ENCODE measurements at regions not wholly inside any gene's neighbourhood (a gene's known extent, or its start where the extent isn't known, plus 50 kb on each side); places are given as distances from the start of the nearest gene placed in this dataset.

DNA sequence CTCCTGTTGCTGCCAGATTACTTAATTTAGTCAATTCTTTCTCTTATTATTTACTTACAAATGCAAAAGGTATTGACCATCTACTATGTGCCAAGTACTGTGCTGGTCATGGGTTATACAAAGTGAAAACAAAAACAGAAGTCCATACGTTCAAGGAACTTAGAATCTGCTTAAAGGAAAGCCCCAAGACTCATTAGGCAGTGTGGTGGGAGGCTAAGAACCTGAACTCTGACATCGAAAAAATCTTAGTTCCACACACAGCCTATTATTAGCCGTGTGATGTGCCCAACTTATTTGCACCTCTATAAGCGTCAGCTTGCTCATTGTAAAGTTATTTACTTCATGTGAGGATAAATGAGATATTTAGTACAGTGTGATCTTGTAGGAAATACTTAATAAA, 227.4 kb upstream of the SORCS1 start:
- no peak for DNase-seq

DNA sequence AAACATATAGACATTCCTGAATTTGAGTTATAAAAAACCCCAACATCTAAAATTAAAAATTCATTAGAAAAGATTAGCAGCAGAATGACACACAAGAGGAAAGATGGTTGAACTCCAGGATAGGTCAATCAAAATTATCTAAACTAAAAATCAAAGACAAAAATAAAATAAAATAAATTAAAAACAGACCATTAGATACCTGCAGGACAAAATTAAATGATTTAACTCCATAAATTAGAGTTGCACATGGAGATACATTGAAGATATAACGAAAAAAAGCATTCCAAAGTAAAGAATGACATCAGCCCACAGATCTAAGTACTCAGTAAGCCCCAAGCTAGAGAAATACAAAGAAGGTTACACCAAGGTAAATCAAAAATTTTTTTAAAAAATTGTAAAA, 226.1 kb upstream of the SORCS1 start:
- DNase-seq, result no peak

DNA sequence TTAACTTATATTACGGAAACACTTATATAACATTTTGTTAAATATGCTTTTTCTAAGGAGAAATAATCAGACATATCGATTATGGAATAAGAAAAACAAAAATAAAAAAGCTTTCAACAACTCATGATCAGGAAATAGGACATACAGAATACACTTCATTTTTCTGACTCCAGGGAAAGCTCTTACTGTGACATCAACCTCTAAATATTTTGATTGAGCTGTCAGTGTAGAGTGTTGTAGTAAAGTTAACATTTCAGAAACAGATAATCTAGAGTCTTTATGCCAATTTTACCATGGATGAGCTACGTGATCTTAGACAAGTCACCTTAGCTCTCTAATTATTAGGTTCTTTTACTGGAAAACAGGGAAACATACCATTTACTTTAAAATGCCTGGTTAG, 218.9 kb upstream of the SORCS1 start:
- no peak for DNase-seq

DNA sequence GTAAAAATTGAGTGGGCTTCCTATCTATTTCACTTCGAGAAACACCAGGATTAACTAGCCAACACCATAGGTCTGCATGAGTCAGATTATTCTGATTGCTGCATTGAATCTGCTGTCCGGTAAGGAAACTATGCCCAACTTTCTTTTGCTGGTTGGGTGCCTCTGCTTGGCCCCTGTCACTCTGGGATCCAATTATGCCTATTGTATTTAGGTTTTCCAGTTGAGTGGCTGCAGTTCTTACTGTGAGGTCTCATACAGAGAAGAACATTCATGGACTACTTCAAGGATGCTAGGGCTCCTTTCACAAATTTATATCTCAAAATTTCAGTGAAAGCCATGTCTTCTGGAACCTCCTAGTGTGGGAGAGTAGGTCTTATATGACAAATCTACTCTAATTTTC, 215.1 kb upstream of the SORCS1 start:
- no peak for DNase-seq

DNA sequence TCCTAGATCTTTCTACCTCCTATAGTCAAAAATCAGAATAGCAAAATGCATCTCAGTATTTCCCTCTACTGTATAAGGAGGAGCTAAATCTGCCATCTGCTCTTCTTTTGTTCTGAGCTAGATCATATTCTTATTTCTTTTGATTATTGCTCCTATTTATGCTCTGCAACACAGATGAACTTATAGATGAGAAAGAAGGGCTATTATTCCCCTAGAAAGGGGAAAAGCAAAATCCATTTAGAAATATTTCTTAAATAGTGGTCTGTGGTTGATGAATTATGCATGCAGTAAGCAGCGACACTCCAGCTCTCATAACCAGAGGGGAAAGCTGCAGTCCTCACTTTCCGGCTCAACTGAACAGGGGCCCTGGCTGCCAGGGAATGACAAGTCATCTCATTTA, 207.3 kb upstream of the SORCS1 start:
- DNase-seq, result no peak

DNA sequence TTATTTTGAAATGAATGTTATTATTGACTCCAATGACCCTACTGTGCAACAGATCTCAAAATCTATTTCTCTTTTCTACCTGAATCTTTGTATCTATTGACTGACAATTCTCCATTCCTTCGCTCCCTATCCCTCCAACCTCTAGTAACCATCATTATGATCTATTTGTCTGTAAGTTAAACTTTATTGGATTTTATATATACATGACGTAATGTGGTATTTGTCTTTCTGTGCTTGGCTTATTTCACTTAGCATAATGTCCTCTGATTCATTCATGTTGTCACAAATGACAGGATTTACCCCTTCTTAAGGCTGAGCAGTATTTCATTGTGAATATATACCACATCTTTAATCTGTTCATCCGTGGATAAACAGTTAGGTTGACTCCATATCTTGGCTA, 200.4 kb upstream of the SORCS1 start:
- DNase-seq, result no peak

DNA sequence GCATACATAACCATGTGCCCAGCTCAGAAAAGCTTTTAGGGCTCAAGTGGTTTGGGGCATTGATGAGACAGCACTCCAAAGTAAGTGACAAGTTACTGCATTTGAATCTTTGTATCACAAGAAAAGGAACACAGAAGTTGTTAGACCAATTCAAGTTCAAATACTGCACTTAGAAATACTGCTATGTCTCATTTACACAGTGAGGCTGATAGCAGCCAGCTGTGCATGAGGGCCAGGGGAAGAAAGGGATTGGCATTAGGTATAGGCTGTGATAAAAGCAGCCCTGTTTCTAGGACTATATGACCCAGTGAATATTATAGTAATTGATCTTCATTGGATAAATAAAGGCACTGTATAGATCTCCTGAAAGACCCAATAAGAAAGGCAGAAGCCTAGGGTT, 197.8 kb upstream of the SORCS1 start:
- DNase-seq, result no peak

DNA sequence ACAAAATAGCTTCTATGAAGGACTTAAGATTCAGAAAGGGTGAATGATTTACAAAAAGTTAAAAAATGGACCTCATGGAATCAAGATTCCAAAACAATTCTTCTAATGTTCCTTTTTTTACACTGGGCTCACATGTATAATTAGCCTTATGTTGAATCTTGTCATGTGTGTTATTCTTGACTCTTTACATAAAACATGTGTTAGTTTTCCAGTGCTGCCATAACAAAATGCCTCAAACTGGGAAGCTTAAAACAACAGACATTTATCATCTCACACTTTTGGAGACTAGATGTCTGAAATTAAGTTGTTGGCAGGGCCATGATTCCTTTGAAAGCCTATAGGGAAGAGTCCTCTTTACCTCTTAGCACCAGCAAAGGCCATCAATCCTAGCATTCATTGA, 192.5 kb upstream of the SORCS1 start:
- no peak for DNase-seq

DNA sequence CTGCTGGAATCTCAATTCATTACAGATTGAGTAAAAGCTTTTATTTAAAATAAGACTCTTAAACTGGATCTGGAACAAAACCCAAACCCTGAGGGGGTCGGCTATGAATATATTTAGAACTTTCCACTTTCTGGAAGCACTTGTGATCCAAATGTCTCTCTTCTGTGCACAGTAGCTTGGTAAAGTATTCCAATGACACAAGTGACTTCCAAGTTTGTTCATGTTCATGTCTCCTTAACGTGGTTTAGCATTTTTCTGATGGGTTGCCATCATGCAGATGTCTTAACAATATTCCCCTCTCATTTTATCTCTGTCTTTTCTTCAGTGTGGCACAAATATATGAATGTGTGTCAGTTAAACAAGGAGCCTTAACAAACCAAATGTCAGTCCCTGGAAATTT, 191.9 kb upstream of the SORCS1 start:
- no peak for DNase-seq

DNA sequence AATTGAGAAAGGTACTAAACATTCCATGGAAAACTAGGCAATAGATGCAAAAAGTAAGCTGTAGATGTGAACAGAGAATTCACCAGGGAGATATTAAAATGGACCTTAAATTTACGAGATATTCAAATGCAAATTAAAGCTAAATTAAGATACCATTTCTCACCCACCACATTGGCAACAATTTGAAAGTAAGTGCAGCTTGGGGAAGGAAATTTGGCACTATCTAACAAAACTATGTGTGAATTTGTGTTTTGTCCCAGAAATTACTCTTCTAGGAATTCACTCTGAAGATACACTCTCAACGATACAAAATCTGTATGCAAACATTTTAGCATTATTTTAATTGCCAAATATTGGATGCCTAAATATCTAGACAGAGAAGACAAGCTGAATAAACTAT, 178.2 kb upstream of the SORCS1 start:
- DNase-seq, result no peak

DNA sequence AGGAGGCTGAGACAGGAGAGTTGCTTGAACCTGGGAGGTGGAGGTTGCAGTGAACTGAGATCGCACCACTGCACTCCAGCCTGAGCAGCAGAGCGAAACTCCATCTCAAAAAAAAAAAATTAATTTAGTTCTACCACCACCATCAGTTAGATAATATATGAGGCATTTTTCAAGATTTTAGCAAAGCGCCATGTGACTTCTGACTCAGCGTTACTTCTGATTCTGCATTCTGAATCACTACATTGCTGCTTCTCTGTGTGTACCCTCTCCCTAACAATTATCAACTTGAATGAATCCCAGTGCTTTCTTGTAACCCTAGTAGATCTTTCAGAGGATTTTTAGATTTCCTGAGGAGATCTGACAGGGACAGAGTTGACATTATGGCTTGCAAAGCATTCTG, 176.8 kb upstream of the SORCS1 start:
- no peak for DNase-seq

DNA sequence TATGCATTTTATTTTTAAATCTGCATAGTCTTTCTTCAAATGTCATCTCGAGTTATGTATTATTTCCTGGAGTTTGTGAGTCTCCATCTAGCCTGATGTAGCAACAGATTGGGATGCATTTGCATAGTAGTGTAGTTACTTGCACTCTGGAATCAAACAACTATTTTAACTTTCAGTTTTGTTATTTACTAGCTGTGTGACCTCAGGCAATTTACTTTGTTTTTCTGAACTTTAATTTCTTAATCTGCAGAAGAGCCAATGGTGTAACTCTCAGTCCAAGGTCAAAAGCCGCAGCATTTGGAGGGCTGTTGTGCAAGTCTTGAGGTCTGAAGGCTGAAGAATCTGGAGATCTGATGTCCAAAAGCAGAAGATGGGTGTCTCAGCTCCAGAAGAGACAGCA, 175.8 kb upstream of the SORCS1 start:
- DNase-seq, result no peak

DNA sequence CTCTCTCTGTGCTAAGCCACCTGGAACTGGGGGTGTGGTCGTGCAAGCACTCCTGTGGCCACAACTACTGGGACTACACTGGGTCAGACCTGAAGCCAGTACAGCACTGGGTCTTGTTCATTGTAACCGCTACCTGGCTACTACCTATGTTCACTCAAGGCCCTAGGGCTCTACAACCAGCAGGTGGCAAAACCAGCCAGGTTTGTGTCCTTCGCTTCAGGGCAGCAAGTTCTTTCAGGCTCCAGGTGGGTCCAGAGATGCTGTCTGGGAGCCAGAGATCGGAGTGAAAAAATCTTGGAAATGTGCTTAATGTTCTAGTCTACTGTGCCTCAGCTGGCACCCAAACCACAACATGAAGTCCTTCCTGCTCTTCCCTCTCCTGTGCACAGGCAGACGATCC, 171.6 kb upstream of the SORCS1 start:
- no peak for DNase-seq

DNA sequence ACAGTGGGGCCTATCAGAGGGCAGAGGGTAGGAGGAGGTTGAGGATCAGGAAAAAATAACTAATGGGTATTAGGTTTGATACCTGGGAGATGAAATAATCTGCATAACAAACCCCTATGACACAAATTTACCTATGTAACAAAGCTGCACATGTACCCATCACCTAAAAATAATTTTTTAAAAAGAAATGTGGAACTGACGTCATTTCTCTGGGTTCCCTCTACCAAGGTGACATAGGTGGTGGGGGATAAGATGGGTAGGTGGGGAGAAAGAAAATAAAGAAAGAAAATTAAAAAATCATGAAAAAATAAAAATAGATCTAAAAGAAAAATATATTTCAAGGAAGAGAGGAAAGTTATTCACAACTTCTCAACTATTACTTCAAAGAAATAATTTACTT, 153.1 kb upstream of the SORCS1 start:
- DNase-seq, result no peak

DNA sequence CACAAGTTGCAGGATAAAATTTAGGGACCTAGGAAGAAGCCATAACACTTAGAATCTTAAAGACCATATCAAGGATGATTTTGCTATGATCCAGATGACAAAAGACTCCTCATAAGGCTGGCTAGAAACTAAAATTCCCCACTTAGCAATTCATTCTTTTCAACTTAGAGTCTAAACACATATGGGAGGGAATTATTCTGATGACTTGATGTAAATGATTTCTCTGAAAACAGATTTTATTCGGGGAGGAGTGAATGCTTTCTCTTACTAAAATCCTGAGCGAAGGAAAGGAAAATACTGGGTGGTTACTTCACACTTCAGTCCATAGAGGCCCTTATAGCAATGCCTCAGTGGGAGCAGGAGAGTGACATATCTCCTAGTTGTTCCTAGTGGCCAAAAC, 138.7 kb upstream of the SORCS1 start:
- no peak for DNase-seq

DNA sequence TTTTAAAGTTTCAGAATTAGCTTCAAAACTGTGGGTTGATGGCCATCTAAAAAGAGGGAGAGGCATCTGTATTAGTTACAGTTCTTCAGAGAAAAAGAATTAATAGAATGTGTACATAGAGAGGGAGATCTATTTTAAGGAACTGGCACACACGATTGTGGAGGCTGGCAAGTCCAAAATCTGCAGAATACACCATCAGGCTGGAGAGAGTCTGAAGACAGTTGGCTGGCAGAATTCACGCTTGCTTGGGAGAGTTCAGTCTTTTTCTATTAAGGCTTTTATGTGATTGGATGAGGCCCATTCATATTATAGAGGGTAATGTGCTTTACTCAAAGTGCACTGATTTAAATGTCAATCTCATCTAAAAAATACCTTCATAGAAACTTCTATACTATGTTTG, 135.1 kb upstream of the SORCS1 start:
- no peak for DNase-seq

DNA sequence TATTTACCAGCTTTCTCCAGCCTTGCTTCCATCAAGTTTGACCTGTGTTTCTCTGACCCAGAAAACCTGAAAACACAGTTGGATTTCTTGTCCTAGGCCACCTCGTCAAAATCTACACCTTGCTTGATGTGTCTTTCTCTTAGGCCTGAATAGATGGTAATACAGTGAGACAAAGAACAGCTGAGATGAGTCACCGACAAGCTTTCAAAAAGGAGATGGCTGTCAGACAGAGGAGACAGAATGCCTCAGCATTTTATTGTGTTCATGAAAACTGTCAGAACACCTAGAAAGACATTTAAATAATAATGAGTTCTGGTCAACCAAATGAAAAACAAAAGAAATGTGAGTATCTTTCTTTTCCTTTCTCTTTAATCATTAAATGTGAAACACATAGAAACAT, 119.7 kb upstream of the SORCS1 start:
- DNase-seq, result no peak

DNA sequence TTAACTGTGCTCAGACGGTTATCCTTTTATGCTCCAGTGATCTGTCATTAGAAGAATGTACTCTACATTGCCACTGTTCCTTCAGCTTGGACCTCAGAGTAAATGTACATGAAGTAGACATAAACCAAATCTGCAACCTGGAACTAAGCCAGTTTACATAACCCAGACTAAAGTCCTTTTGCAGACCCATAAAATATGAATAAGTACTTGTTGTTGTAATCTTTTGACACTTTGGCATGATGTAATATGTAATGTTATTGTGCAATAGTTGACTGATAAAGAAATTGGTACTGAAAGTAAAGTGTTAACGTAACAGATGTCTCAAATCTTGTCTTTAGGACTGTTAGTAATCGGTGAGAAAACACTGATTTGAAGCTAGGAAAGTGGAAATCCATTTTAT, 115.8 kb upstream of the SORCS1 start:
- DNase-seq, result no peak

DNA sequence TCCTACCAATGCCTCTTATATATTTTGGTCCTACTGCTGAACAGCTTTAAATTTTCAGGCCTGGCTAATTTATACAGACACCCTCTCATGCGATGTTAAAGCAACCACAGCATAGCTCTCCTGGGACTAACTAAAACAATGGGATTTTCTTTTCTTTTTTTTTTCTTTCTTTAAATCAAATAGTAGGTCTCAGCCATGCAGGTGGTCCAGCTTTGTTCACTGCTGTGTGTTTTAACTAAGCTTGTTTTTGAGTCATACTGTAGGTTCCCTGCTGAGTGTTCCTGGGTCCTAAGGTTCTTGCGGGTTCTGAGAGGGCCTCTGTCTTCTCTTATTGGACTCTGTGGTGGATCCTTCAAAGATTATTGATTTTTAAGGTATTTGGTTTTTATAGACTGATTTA, 113.1 kb upstream of the SORCS1 start:
- DNase-seq, result no peak

DNA sequence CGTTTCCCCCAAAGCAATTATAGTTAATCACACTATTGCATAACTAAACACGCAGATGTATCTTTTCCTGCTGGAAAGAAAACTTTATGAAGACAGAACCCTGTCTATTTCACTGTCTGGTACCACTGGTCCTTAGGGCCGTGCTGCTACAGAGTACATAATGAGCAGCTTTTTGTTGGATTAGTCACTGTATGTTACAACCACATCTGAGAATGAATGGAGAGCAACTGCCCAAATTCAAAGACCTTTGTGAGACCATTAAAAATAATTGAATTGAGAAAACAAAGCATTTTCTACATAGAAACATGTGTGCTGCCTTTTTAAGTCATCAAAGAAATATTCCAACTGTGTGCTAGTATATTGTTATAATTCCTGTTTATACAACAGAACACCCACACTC, 111.3 kb upstream of the SORCS1 start:
- no peak for DNase-seq

DNA sequence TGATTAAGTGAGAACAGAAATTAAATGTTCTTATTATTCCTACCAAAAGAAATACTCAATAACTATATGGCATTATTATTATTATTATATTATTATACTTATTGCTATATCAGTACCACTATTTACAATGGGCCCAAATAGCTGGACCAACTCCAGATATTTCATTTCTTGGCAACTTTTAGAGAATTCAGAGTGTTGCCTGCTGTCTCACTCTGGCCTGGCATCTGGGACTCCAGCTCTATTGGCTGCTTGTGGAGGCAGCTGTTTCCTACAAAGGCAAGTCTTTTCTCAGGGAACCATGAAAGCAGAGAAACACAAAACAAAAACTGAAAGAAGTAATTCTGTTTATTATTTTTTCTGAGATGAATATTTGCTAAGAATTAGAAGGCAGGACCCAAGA, 105.1 kb upstream of the SORCS1 start:
- DNase-seq, result no peak

DNA sequence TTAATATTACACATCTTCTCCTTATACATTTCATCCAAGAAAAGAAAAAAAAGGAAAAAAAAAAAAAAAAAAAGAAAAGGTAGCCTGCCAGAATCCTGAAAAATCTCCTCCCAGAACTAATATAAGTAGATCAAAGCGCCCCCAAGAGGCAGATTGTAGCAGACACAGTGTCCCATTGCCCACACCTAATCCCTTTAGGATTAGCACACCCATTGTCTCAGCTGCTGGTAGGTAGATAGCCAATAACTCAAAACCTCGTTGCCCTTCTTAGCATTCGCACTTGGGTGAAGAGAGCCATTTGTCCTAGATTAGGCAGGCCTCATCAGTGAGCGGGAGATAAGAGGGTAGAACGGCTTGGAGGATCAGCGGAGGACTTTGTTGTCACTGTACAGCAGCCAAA, 100.2 kb upstream of the SORCS1 start:
- no peak for DNase-seq

DNA sequence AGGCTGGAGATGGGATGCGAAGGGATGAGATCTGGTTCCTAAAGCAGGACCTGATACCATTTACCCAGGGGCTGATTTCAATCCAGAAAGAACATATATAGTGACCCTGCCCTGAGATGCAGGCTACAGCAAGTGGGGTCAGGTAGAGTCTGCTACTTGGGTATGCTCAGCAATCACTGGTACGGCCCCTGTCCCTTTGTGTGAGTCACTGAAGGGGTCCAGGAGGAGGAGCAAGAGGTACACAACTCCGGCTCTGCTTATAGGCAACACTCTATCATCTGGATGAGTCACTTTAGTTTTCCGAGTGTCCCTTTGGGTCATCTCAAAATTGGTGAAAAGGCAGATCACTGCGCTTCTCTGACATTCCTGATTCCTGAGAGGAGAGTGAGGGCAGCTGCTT, 79.6 kb upstream of the SORCS1 start:
- DNase-seq, result no peak

DNA sequence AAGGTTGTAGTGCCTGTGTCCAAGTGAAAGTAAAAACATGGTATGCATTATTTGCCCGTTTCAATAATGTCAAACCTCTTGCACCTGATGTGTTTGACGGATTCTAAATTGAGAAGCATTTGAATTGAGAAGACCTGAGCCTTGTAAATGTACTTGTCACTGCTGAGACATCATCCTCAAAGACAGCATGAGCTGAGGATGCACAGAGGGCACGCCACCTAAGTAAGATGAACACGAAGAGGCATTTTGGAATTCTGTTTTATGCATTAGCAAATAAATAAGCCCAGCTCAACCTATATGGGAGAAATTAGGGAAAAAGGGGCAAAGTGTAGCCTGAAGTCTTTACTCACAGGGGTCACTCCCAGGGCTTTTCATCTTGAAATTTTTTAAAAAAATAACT, 73.8 kb upstream of the SORCS1 start:
- no peak for DNase-seq

DNA sequence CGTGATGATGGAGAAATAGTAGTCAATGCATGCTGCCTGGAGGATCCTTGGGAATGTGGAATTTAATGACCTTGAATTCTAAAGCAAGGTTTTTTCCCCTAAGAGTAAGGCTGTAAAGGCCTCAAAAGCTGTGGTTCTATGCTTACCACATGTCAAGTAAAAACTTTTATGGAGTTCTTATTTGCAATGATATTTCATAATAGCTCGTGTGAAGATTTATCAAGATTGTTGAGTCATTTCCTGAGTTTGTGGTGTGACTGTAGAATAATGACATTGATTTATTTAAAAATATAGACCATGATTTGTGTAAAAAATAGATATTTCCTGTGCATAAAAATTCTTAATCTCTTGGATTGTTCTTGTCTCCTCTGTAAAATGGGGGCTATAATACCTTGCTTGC, 67.5 kb upstream of the SORCS1 start:
- no peak for DNase-seq

DNA sequence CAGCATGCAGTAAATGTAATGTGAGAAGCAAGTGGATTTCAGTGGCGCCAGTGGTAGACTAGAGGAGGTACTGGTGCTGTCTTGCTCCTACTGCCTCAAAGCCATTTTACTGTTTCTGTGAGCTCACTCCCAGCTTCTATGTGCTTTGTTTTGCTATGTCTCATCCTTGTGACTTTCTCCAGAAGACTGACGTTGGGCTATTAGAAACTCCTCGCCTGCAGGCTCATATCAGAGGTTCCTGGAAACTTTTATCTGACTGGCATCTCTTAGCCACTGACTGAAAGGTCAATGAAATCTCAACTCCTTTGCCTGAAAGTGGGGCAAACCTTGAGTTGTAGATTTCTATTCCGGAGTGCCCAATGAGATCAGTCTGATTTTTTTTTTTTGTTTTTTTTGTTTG, 66.4 kb upstream of the SORCS1 start:
- no peak for DNase-seq

DNA sequence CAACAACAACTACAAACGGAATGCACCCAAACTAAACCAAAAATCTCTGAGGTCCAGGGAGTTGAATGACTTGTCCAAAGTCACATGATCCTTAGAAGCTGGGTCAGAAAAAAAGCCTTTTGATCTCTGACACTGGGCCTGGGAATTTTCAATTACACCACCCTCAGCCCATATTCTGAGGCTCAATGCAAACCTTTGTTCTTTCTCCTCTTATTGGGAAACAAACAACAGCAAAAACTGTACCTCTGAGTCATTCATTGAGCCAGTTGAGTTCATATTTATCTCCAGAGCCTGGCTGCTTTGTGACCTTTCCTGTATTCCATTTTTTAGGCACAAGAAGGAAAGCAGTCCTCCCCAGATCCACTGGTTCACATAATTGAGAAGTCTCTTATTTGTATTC, 51.2 kb upstream of the SORCS1 start:
- DNase-seq, result no peak

Measured in stimulated activated CD4-positive, alpha-beta T cell treated with anti-CD3 and anti-CD28 coated beads, Interleukin-2, amount 100 ng/mL, for 24 hours (primary cell).